ENCODE measurements at regions not wholly inside any gene's neighbourhood (a gene's known extent, or its start where the extent isn't known, plus 50 kb on each side); places are given as distances from the start of the nearest gene placed in this dataset.

GRCh38 chr14:58848365-58848764, 210.6 kb downstream of the DACT1 start:
- Histone ChIP-seq H3K27me3 (no peaks in the 10 kb centered on the region), H3K4me3 (no peak overlapping the region), H3K36me3 (no peaks in the 10 kb centered on the region), H3K9me3 (no peaks in the 10 kb centered on the region), H3K4me1 (no peaks in the 10 kb centered on the region), H3K27ac (no peak overlapping the region)
- no peak for TF ChIP-seq POLR2A (IDR thresholded peaks at IDR 0.05)
- no peak for TF ChIP-seq CTCF (IDR thresholded peaks at IDR 0.05)
- DNase-seq: no peak

GRCh38 chr14:58849601-58850000, 211.8 kb downstream of the DACT1 start:
- no peak overlapping the region for H3K4me3 ChIP-seq
- H3K36me3 ChIP-seq: no peaks in the 10 kb centered on the region
- no peaks in the 10 kb centered on the region for H3K4me1 ChIP-seq
- H3K27ac ChIP-seq: no peak overlapping the region
- no peak for DNase-seq
- no peak for TF ChIP-seq POLR2A (IDR thresholded peaks at IDR 0.05)
- TF ChIP-seq CTCF (IDR thresholded peaks at IDR 0.05): no peak
- H3K9me3 ChIP-seq: no peaks in the 10 kb centered on the region
- no peaks in the 10 kb centered on the region for H3K27me3 ChIP-seq

GRCh38 chr14:58850011-58850410, 212.2 kb downstream of the DACT1 start:
- no peak overlapping the region for H3K27ac ChIP-seq
- H3K4me1 ChIP-seq: no peaks in the 10 kb centered on the region
- no peaks in the 10 kb centered on the region for H3K36me3 ChIP-seq
- H3K9me3 ChIP-seq: no peaks in the 10 kb centered on the region
- no peak for DNase-seq
- H3K27me3 ChIP-seq: no peaks in the 10 kb centered on the region
- TF ChIP-seq POLR2A (IDR thresholded peaks at IDR 0.05): no peak
- TF ChIP-seq CTCF (IDR thresholded peaks at IDR 0.05): no peak
- no peak overlapping the region for H3K4me3 ChIP-seq

GRCh38 chr14:58861586-58861985, 223.8 kb downstream of the DACT1 start:
- H3K9me3 ChIP-seq: no peaks in the 10 kb centered on the region
- no peak overlapping the region for H3K4me3 ChIP-seq
- H3K36me3 ChIP-seq: no peaks in the 10 kb centered on the region
- no peak for TF ChIP-seq POLR2A (IDR thresholded peaks at IDR 0.05)
- no peak for TF ChIP-seq CTCF (IDR thresholded peaks at IDR 0.05)
- DNase-seq: no peak
- H3K4me1 ChIP-seq: no peaks in the 10 kb centered on the region
- no peak overlapping the region for H3K27ac ChIP-seq
- no peaks in the 10 kb centered on the region for H3K27me3 ChIP-seq

- H3K4me1 ChIP-seq: no peaks in the 10 kb centered on the region
- no peaks in the 10 kb centered on the region for H3K27me3 ChIP-seq
- TF ChIP-seq POLR2A (IDR thresholded peaks at IDR 0.05) (no peak), CTCF (IDR thresholded peaks at IDR 0.05) (no peak)
Observed at GRCh38 chr14:58862416-58863160, 224.8 kb downstream of the DACT1 start.

More at GRCh38 chr14:58862416-58863160, 224.8 kb downstream of the DACT1 start:
- Histone ChIP-seq H3K36me3 (no peaks in the 10 kb centered on the region), H3K4me3 (no peak overlapping the region), H3K9me3 (no peaks in the 10 kb centered on the region), H3K27ac (no peak overlapping the region)
- no peak for DNase-seq

Data from Peyer's patch (tissue), 4 donors.